H1 (cell line): ENCODE measurements at regions not wholly inside any gene's neighbourhood (a gene's known extent, or its start where the extent isn't known, plus 50 kb on each side); places are given as distances from the start of the nearest gene placed in this dataset.

ENCODE experiments used
- MAFK ChIP-seq: IDR thresholded peaks from 2 replicates; pipeline ENCODE4 v1.6.1; 2012; ENCODE audit warnings: low read depth, mild to moderate bottlenecking, improper control_type of control experiment, low read length
- NANOG ChIP-seq: IDR thresholded peaks from 2 replicates; pipeline ENCODE4 v1.6.1; 2011; ENCODE audit warnings: low read length, low read depth, mild to moderate bottlenecking, inconsistent platforms; ENCODE audit not compliant: insufficient read depth, poor library complexity, severe bottlenecking
- POLR2A ChIP-seq, 2 experiments: IDR thresholded peaks; 1 replicate in 1 of 2; 2 replicates in 1 of 2; pipeline ENCODE4 v1.6.1; 2011; ENCODE audit warnings: low read depth in 2 of 2, low read length in 2 of 2, mild to moderate bottlenecking in 2 of 2; ENCODE audit errors: control extremely low read depth in 1 of 2
- POLR2AphosphoS5 ChIP-seq: IDR thresholded peaks from 2 replicates; pipeline ENCODE4 v1.6.1; 2011; ENCODE audit warnings: low read depth, low read length
- TEAD4 ChIP-seq: IDR thresholded peaks from 2 replicates; pipeline ENCODE4 v1.6.1; 2012; ENCODE audit warnings: low read depth, low read length, inconsistent platforms, mixed read lengths
- TF ChIP-seq, protein P1 (sequence below), 3 experiments: IDR thresholded peaks; 1 replicate in 2 of 3; 2 replicates in 1 of 3; pipeline versions ENCODE4 v1.5.1 to v1.6.1; 2011; ENCODE audit warnings: low read length in 3 of 3, mild to moderate bottlenecking in 3 of 3, inconsistent platforms in 2 of 3, low read depth in 1 of 3, moderate library complexity in 1 of 3; ENCODE audit not compliant: insufficient read depth in 1 of 3; ENCODE audit errors: control extremely low read depth in 1 of 3
- TF ChIP-seq, protein P2 (sequence below): IDR thresholded peaks from 2 replicates; pipeline ENCODE4 v1.6.1; 2012; ENCODE audit warnings: inconsistent platforms

DNA sequence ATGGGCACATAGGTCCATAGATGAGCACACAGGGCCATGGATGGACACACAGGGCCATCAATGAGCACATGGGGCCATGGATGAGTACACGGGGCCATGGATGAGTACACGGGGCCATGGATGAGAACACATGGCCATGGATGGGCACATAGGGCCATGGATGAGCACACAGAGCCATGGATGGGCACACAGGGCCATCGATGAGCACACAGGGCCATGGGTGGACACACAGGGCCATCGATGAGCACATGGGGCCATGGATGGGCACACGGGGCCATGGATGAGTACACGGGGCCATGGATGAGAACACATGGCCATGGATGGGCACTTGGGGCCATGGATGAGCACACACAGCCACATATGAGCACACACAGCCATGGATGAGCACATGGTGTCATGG lies 192.6 kb upstream of the HDAC4 start:
- no peak for TF ChIP-seq POLR2A (IDR thresholded peaks at IDR 0.05; ENCODE audit: control extremely low read depth in 1 of 2, low read depth in 2 of 2, low read length in 2 of 2)
- TF ChIP-seq, protein P1, sequence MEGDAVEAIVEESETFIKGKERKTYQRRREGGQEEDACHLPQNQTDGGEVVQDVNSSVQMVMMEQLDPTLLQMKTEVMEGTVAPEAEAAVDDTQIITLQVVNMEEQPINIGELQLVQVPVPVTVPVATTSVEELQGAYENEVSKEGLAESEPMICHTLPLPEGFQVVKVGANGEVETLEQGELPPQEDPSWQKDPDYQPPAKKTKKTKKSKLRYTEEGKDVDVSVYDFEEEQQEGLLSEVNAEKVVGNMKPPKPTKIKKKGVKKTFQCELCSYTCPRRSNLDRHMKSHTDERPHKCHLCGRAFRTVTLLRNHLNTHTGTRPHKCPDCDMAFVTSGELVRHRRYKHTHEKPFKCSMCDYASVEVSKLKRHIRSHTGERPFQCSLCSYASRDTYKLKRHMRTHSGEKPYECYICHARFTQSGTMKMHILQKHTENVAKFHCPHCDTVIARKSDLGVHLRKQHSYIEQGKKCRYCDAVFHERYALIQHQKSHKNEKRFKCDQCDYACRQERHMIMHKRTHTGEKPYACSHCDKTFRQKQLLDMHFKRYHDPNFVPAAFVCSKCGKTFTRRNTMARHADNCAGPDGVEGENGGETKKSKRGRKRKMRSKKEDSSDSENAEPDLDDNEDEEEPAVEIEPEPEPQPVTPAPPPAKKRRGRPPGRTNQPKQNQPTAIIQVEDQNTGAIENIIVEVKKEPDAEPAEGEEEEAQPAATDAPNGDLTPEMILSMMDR (IDR thresholded peaks at IDR 0.05; ENCODE audit: control extremely low read depth in 1 of 3, insufficient read depth in 1 of 3, low read depth in 1 of 3, low read length in 3 of 3), result no peak
- no peak for TF ChIP-seq POLR2AphosphoS5
- no peak for TF ChIP-seq MAFK
- TF ChIP-seq TEAD4, result no peak
- no peak for TF ChIP-seq NANOG
- TF ChIP-seq, protein P2, sequence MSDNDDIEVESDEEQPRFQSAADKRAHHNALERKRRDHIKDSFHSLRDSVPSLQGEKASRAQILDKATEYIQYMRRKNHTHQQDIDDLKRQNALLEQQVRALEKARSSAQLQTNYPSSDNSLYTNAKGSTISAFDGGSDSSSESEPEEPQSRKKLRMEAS, result no peak
